HG02973 (cell line): ENCODE measurements at regions not wholly inside any gene's neighbourhood (a gene's known extent, or its start where the extent isn't known, plus 50 kb on each side); places are given as distances from the start of the nearest gene placed in this dataset.

ENCODE experiments used
- ATAC-seq: cut with Tn5 transposase; IDR thresholded peaks from one replicate; pipeline ENCODE4 v1.9.1; 2021; ENCODE audit warnings: moderate library complexity; ENCODE audit not compliant: unreplicated experiment

- ATAC-seq = no peak
These were observed 1466.9 kb downstream of the KCNT2 start for GRCh38 chr1:195141294-195141693.

- ATAC-seq = no peak
These were observed 1477.6 kb downstream of the KCNT2 start for GRCh38 chr1:195130598-195130997.

GRCh38 chr1:195122497-195122896 lies 1485.7 kb downstream of the KCNT2 start:
- ATAC-seq = no peak

GRCh38 chr1:195113471-195113870 lies 1494.8 kb downstream of the KCNT2 start:
- ATAC-seq = no peak

GRCh38 chr1:195105773-195106172 lies 1502.5 kb downstream of the KCNT2 start:
- ATAC-seq = no peak

- no peak for ATAC-seq
These were observed 1503.0 kb downstream of the KCNT2 start for GRCh38 chr1:195105281-195105680.

GRCh38 chr1:195097316-195097715 lies 1510.9 kb downstream of the KCNT2 start:
- ATAC-seq = no peak

- no peak for ATAC-seq
These were observed 1512.2 kb downstream of the KCNT2 start for GRCh38 chr1:195096051-195096521.

GRCh38 chr1:195085196-195085595 lies 1523.0 kb downstream of the KCNT2 start:
- ATAC-seq = no peak

- no peak for ATAC-seq
These were observed 1526.1 kb downstream of the KCNT2 start for GRCh38 chr1:195082183-195082582.

GRCh38 chr1:195076682-195077081 lies 1531.6 kb downstream of the KCNT2 start:
- no peak for ATAC-seq

GRCh38 chr1:195075973-195076372 lies 1532.3 kb downstream of the KCNT2 start:
- ATAC-seq = no peak

- ATAC-seq = no peak
These were observed 1536.8 kb downstream of the KCNT2 start for GRCh38 chr1:195071461-195071860.

GRCh38 chr1:195065437-195065836 lies 1542.8 kb downstream of the KCNT2 start:
- ATAC-seq = no peak

GRCh38 chr1:195064358-195064757 lies 1543.9 kb downstream of the KCNT2 start:
- ATAC-seq = no peak

- ATAC-seq = no peak
These were observed 1554.0 kb downstream of the KCNT2 start for GRCh38 chr1:195054217-195054687.

- peak; percentile 54 for ATAC-seq
These were observed 1554.8 kb downstream of the KCNT2 start for GRCh38 chr1:195053478-195053877.

GRCh38 chr1:195047772-195048171 lies 1560.5 kb downstream of the KCNT2 start:
- ATAC-seq = no peak

- no peak for ATAC-seq
These were observed 1563.2 kb downstream of the KCNT2 start for GRCh38 chr1:195045072-195045471.

GRCh38 chr1:195030793-195031192 lies 1577.4 kb downstream of the KCNT2 start:
- no peak for ATAC-seq

- no peak for ATAC-seq
These were observed 1581.4 kb downstream of the KCNT2 start for GRCh38 chr1:195026792-195027191.

- no peak for ATAC-seq
These were observed 1588.9 kb downstream of the KCNT2 start for GRCh38 chr1:195019385-195019784.

- no peak for ATAC-seq
These were observed 1595.2 kb downstream of the KCNT2 start for GRCh38 chr1:195012995-195013394.
